ENCODE measurements at regions not wholly inside any gene's neighbourhood (a gene's known extent, or its start where the extent isn't known, plus 50 kb on each side); places are given as distances from the start of the nearest gene placed in this dataset.
A peak's percentile ranks its signal among the peaks of the same experiment; 100 is the strongest.

GRCh38 chr3:176785171-176785570, 412.1 kb downstream of the TBL1XR1 start:
- Histone ChIP-seq H2AFZ (ENCODE audit: low read depth, low read length) (no peak overlapping the region), H3K9ac (ENCODE audit: low read length) (no peak overlapping the region), H3K4me1 (ENCODE audit: insufficient read depth, low read length) (no peaks in the 10 kb centered on the region), H3K4me3 (ENCODE audit: insufficient read depth, low read depth, low read length) (no peak overlapping the region), H3K4me2 (ENCODE audit: low read length) (no peak overlapping the region), H3K9me3 (ENCODE audit: insufficient read depth, low read depth, low read length) (no peaks in the 10 kb centered on the region), H3K27me3 (ENCODE audit: insufficient read depth, low read length) (no peaks in the 10 kb centered on the region), H3K27ac (ENCODE audit: low read depth, low read length) (no peak overlapping the region), H4K20me1 (ENCODE audit: insufficient read depth, low read length) (no peaks in the 10 kb centered on the region), H3K36me3 (ENCODE audit: insufficient read depth, low read length) (no peaks in the 10 kb centered on the region), H3K79me2 (ENCODE audit: insufficient read depth, low read length) (no peaks in the 10 kb centered on the region)
- FAIRE-seq (no peak), DNase-seq (ENCODE audit: low read depth) (peak; percentile 18)
- Mint-ChIP-seq H3K27ac (ENCODE audit: unreplicated experiment) (no peak overlapping the region), H3K4me1 (ENCODE audit: low read depth, unreplicated experiment) (peaks cover 5% of the 10 kb centered on the region), H3K36me3 (ENCODE audit: low read depth, unreplicated experiment) (no peaks in the 10 kb centered on the region), H3K27me3 (ENCODE audit: low read depth, unreplicated experiment) (no peaks in the 10 kb centered on the region), H3K9me3 (ENCODE audit: unreplicated experiment) (no peaks in the 10 kb centered on the region), H3K4me3 (ENCODE audit: unreplicated experiment) (no peak overlapping the region)
- TF ChIP-seq EZH2 (IDR thresholded peaks at IDR 0.05; ENCODE audit: insufficient read depth, low read length): no peak
- no peak for TF ChIP-seq CTCF (IDR thresholded peaks at IDR 0.05; ENCODE audit: insufficient read depth, low read depth, low read length)

- TF ChIP-seq CTCF (IDR thresholded peaks at IDR 0.05; ENCODE audit: insufficient read depth, low read depth, low read length): no peak
- no peak for TF ChIP-seq EZH2 (IDR thresholded peaks at IDR 0.05; ENCODE audit: insufficient read depth, low read length)
- H3K9me3 Mint-ChIP-seq (ENCODE audit: unreplicated experiment): no peaks in the 10 kb centered on the region
- no peaks in the 10 kb centered on the region for H3K27me3 ChIP-seq (ENCODE audit: insufficient read depth, low read length)
- H3K4me1 Mint-ChIP-seq (ENCODE audit: low read depth, unreplicated experiment): no peaks in the 10 kb centered on the region
- no peaks in the 10 kb centered on the region for H3K36me3 ChIP-seq (ENCODE audit: insufficient read depth, low read length)
- no peaks in the 10 kb centered on the region for H3K79me2 ChIP-seq (ENCODE audit: insufficient read depth, low read length)
- H3K9ac ChIP-seq (ENCODE audit: low read length): no peak overlapping the region
- no peak overlapping the region for H3K4me3 ChIP-seq (ENCODE audit: insufficient read depth, low read depth, low read length)
- no peaks in the 10 kb centered on the region for H3K9me3 ChIP-seq (ENCODE audit: insufficient read depth, low read depth, low read length)
- H2AFZ ChIP-seq (ENCODE audit: low read depth, low read length): no peak overlapping the region
- H3K27me3 Mint-ChIP-seq (ENCODE audit: low read depth, unreplicated experiment): no peaks in the 10 kb centered on the region
- DNase-seq (ENCODE audit: low read depth) (no peak), FAIRE-seq (no peak)
- H3K4me2 ChIP-seq (ENCODE audit: low read length): no peak overlapping the region
- H3K36me3 Mint-ChIP-seq (ENCODE audit: low read depth, unreplicated experiment): no peaks in the 10 kb centered on the region
- H4K20me1 ChIP-seq (ENCODE audit: insufficient read depth, low read length): no peaks in the 10 kb centered on the region
- no peaks in the 10 kb centered on the region for H3K4me1 ChIP-seq (ENCODE audit: insufficient read depth, low read length)
- no peak overlapping the region for H3K27ac Mint-ChIP-seq (ENCODE audit: unreplicated experiment)
- no peak overlapping the region for H3K27ac ChIP-seq (ENCODE audit: low read depth, low read length)
- no peak overlapping the region for H3K4me3 Mint-ChIP-seq (ENCODE audit: unreplicated experiment)
Observed at GRCh38 chr3:176780766-176781165, 416.5 kb downstream of the TBL1XR1 start.

- Mint-ChIP-seq H3K27ac (ENCODE audit: unreplicated experiment) (no peak overlapping the region), H3K27me3 (ENCODE audit: low read depth, unreplicated experiment) (no peaks in the 10 kb centered on the region), H3K9me3 (ENCODE audit: unreplicated experiment) (peaks cover 8% of the 10 kb centered on the region), H3K36me3 (ENCODE audit: low read depth, unreplicated experiment) (no peaks in the 10 kb centered on the region), H3K4me1 (ENCODE audit: low read depth, unreplicated experiment) (no peaks in the 10 kb centered on the region), H3K4me3 (ENCODE audit: unreplicated experiment) (no peak overlapping the region)
- no peak for DNase-seq (ENCODE audit: low read depth)
- Histone ChIP-seq H2AFZ (ENCODE audit: low read depth, low read length) (no peak overlapping the region), H3K36me3 (ENCODE audit: insufficient read depth, low read length) (no peaks in the 10 kb centered on the region), H3K79me2 (ENCODE audit: insufficient read depth, low read length) (no peaks in the 10 kb centered on the region), H3K9ac (ENCODE audit: low read length) (no peak overlapping the region), H3K9me3 (ENCODE audit: insufficient read depth, low read depth, low read length) (no peaks in the 10 kb centered on the region), H3K4me2 (ENCODE audit: low read length) (no peak overlapping the region), H3K4me1 (ENCODE audit: insufficient read depth, low read length) (no peaks in the 10 kb centered on the region), H3K27me3 (ENCODE audit: insufficient read depth, low read length) (no peaks in the 10 kb centered on the region), H3K4me3 (ENCODE audit: insufficient read depth, low read depth, low read length) (no peak overlapping the region), H3K27ac (ENCODE audit: low read depth, low read length) (no peak overlapping the region), H4K20me1 (ENCODE audit: insufficient read depth, low read length) (no peaks in the 10 kb centered on the region)
- no peak for FAIRE-seq
- no peak for TF ChIP-seq EZH2 (IDR thresholded peaks at IDR 0.05; ENCODE audit: insufficient read depth, low read length)
- TF ChIP-seq CTCF (IDR thresholded peaks at IDR 0.05; ENCODE audit: insufficient read depth, low read depth, low read length): no peak
Observed at GRCh38 chr3:176776622-176777175, 420.6 kb downstream of the TBL1XR1 start.

Measured in astrocyte (in vitro differentiated cells and primary cell).